ENCODE measurements at regions not wholly inside any gene's neighbourhood (a gene's known extent, or its start where the extent isn't known, plus 50 kb on each side); places are given as distances from the start of the nearest gene placed in this dataset.

DNA sequence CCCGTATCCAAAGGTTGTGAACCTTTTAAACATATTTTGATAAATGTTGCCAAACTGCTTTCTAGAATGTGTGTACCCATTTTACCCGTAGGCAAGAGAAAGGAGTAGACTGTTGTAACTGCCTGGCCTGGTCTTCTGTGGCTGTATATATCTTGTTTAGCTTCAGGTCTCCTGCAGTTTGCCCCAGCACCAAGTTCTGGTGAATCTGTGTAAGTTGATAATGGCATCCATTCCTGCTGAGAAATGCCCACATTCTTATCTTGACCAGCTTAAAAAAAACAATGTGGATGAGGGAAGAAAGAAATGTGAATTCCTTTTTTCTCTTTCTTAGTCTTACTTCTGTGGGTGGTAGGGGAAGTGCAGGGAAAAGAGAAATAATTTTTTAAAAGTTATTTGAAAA is 53.3 kb upstream of the TLE3 start:
- Histone ChIP-seq H3K9me2 (ENCODE audit: insufficient read depth) (no peaks in the 10 kb centered on the region), H3K4me2 (ENCODE audit: low read length) (no peak overlapping the region), H3K9me3 (ENCODE audit: control insufficient read depth in 1 of 2, insufficient read depth in 1 of 2, low read depth in 1 of 2, low read length in 2 of 2) (no peaks in the 10 kb centered on the region), H4K20me1 (ENCODE audit: insufficient read depth) (no peaks in the 10 kb centered on the region), H3K36me3 (ENCODE audit: control insufficient read depth in 1 of 2, insufficient read depth in 2 of 2, low read length in 2 of 2) (no peaks in the 10 kb centered on the region), H3K27ac (ENCODE audit: low read depth, low read length) (no peak overlapping the region), H3K27me3 (ENCODE audit: insufficient read depth, low read length) (no peaks in the 10 kb centered on the region), H3K9ac (ENCODE audit: low read length) (no peak overlapping the region), H3K4me1 (ENCODE audit: control insufficient read depth in 1 of 2, insufficient read depth in 2 of 2, low read length in 2 of 2) (peaks cover 0 to 4% of the 10 kb centered on the region in 2 experiments; a peak in 1 of 4 replicates), H3K79me2 (ENCODE audit: insufficient read depth, low read length) (no peaks in the 10 kb centered on the region), H3K4me3 (replicated peaks in 1 of 2; ENCODE audit: low read depth in 1 of 2, low read length in 2 of 2) (no peak overlapping the region), H2AFZ (ENCODE audit: low read depth, low read length, poor library complexity, severe bottlenecking) (peak overlapping the region; percentile 40)
- ChIA-PET POLR2A (no interaction called here), RAD21 (ENCODE audit: low non-redundant PET in 1 of 2, low total read pairs in 2 of 2, uncharacterized antibody in 2 of 2, unreplicated experiment in 2 of 2) (no interaction called here), CTCF (no interaction called here)
- no peak for ATAC-seq
- intact Hi-C loops (cut with micrococcal nuclease) = no loop called here
- no TSS peak for BruUV-seq (replicated peaks)
- TF ChIP-seq SRF (IDR thresholded peaks at IDR 0.05; ENCODE audit: low read depth) (no peak), EZH2phosphoT487 (IDR thresholded peaks at IDR 0.05; ENCODE audit: borderline replicate concordance) (no peak), TCF7L2 (IDR thresholded peaks at IDR 0.05; ENCODE audit: borderline replicate concordance, extremely low read depth, insufficient read depth, insufficient read length) (no peak), MAX (IDR thresholded peaks at IDR 0.05) (no peak), SIN3A (IDR thresholded peaks at IDR 0.05; ENCODE audit: low read depth) (no peak), POLR2A (IDR thresholded peaks at IDR 0.05; ENCODE audit: borderline replicate concordance, extremely low read depth, insufficient read depth, insufficient read length) (no peak), YY1 (IDR thresholded peaks at IDR 0.05; ENCODE audit: extremely low read depth, insufficient replicate concordance, low read depth, low read length) (no peak), RAD21 (IDR thresholded peaks at IDR 0.05; ENCODE audit: low read depth) (no peak)
- no peak for DNase-seq (ENCODE audit: low read depth, low spot score)

GRCh38 chr15:70150405-70150747 is 52.7 kb upstream of the TLE3 start:
- DNase-seq (ENCODE audit: low read depth, low spot score) = no peak
- Histone ChIP-seq H3K4me3 (replicated peaks in 1 of 2; ENCODE audit: low read depth in 1 of 2, low read length in 2 of 2) (no peak overlapping the region), H2AFZ (ENCODE audit: low read depth, low read length, poor library complexity, severe bottlenecking) (no peak overlapping the region), H3K9me3 (ENCODE audit: control insufficient read depth in 1 of 2, insufficient read depth in 1 of 2, low read depth in 1 of 2, low read length in 2 of 2) (no peaks in the 10 kb centered on the region), H3K27me3 (ENCODE audit: insufficient read depth, low read length) (no peaks in the 10 kb centered on the region), H3K79me2 (ENCODE audit: insufficient read depth, low read length) (no peaks in the 10 kb centered on the region), H3K9me2 (ENCODE audit: insufficient read depth) (no peaks in the 10 kb centered on the region), H3K9ac (ENCODE audit: low read length) (no peak overlapping the region), H4K20me1 (ENCODE audit: insufficient read depth) (no peaks in the 10 kb centered on the region), H3K36me3 (ENCODE audit: control insufficient read depth in 1 of 2, insufficient read depth in 2 of 2, low read length in 2 of 2) (no peaks in the 10 kb centered on the region), H3K4me1 (ENCODE audit: control insufficient read depth in 1 of 2, insufficient read depth in 2 of 2, low read length in 2 of 2) (peaks cover 0 to 4% of the 10 kb centered on the region in 2 experiments; a peak in 1 of 4 replicates), H3K27ac (ENCODE audit: low read depth, low read length) (no peak overlapping the region), H3K4me2 (ENCODE audit: low read length) (no peak overlapping the region)
- ChIA-PET CTCF (no interaction called here), POLR2A (no interaction called here), RAD21 (ENCODE audit: low non-redundant PET in 1 of 2, low total read pairs in 2 of 2, uncharacterized antibody in 2 of 2, unreplicated experiment in 2 of 2) (no interaction called here)
- intact Hi-C loops (cut with micrococcal nuclease) = no loop called here
- no peak for ATAC-seq
- BruUV-seq (replicated peaks) = no TSS peak
- TF ChIP-seq POLR2AphosphoS5 (IDR thresholded peaks at IDR 0.05; ENCODE audit: low read depth, low read length) (no peak), POLR2A (IDR thresholded peaks at IDR 0.05; ENCODE audit: borderline replicate concordance, extremely low read depth, insufficient read depth, insufficient read length) (no peak), CBX3 (IDR thresholded peaks at IDR 0.05; ENCODE audit: low read depth) (no peak), SP1 (IDR thresholded peaks at IDR 0.05; ENCODE audit: low read depth) (no peak), MAX (IDR thresholded peaks at IDR 0.05) (no peak), TCF7L2 (IDR thresholded peaks at IDR 0.05; ENCODE audit: borderline replicate concordance, extremely low read depth, insufficient read depth, insufficient read length) (no peak), REST (IDR thresholded peaks at IDR 0.05; ENCODE audit: low read depth) (no peak), SRF (IDR thresholded peaks at IDR 0.05; ENCODE audit: low read depth) (no peak), JUND (IDR thresholded peaks at IDR 0.05) (no peak), EZH2phosphoT487 (IDR thresholded peaks at IDR 0.05; ENCODE audit: borderline replicate concordance) (no peak), ELF1 (IDR thresholded peaks at IDR 0.05; ENCODE audit: borderline replicate concordance, low read depth) (no peak), FOSL1 (IDR thresholded peaks at IDR 0.05; ENCODE audit: low read depth) (no peak), YY1 (IDR thresholded peaks at IDR 0.05; ENCODE audit: extremely low read depth, insufficient replicate concordance, low read depth, low read length) (no peak), ATF3 (IDR thresholded peaks at IDR 0.05) (no peak)
